H1 (cell line): ENCODE measurements at regions not wholly inside any gene's neighbourhood (a gene's known extent, or its start where the extent isn't known, plus 50 kb on each side); places are given as distances from the start of the nearest gene placed in this dataset.

Source experiments
- BCL11A ChIP-seq, 2 experiments: IDR thresholded peaks; one replicate each; pipeline ENCODE4 v1.6.1; 2011; ENCODE audit warnings: low read depth in 2 of 2, low read length in 2 of 2, mild to moderate bottlenecking in 2 of 2
- FOSL1 ChIP-seq: IDR thresholded peaks from 2 replicates; pipeline ENCODE4 v1.6.1; 2011; ENCODE audit warnings: mild to moderate bottlenecking, low read depth, low read length, moderate library complexity; ENCODE audit not compliant: insufficient read depth
- KDM1A ChIP-seq: fragments of 200-600, 300-600 bp; sonication (generic); IDR thresholded peaks from 2 replicates; pipeline ENCODE4 v1.7.1; 2016; ENCODE audit warnings: mild to moderate bottlenecking, low read length, borderline replicate concordance
- KDM5A ChIP-seq: fragments of 200-600 bp; IDR thresholded peaks from 2 replicates; pipeline ENCODE4 v1.7.1; 2012; ENCODE audit warnings: mild to moderate bottlenecking, low read length, inconsistent platforms, mixed read lengths
- PHF8 ChIP-seq: fragments of 200-600 bp; sonication (generic); conservative IDR thresholded peaks from 2 replicates; pipeline ENCODE4 v1.7.1; 2012; ENCODE audit warnings: low read depth, mild to moderate bottlenecking, inconsistent platforms, low read length, moderate library complexity
- POU5F1 ChIP-seq: IDR thresholded peaks from 2 replicates; pipeline ENCODE4 v1.6.1; 2011; ENCODE audit warnings: low read depth, mild to moderate bottlenecking, low read length, moderate library complexity
- RBBP5 ChIP-seq: IDR thresholded peaks from 2 replicates; pipeline ENCODE4 v1.7.1; 2012; ENCODE audit warnings: low read depth, mild to moderate bottlenecking, inconsistent platforms, low read length, moderate library complexity, borderline replicate concordance
- RNF2 ChIP-seq: fragments of 200-900, 300-1000 bp; sonication (generic); IDR thresholded peaks from 2 replicates; pipeline ENCODE4 v1.7.1; 2016; ENCODE audit warnings: borderline replicate concordance, low read depth, mild to moderate bottlenecking, antibody characterized with exemption, low read length; ENCODE audit not compliant: poor library complexity, severe bottlenecking; ENCODE audit errors: missing control alignments
- SIN3A ChIP-seq, 2 experiments: IDR thresholded peaks in 1 of 2; conservative IDR thresholded peaks in 1 of 2; 2 replicates each; pipeline ENCODE4 v1.6.1; 2011 to 2012; ENCODE audit warnings: low read length in 2 of 2, improper control_type of control experiment in 1 of 2, low read depth in 1 of 2, mild to moderate bottlenecking in 1 of 2
- SIX5 ChIP-seq: IDR thresholded peaks from 2 replicates; pipeline ENCODE4 v1.6.1; 2011; ENCODE audit warnings: mild to moderate bottlenecking, low read depth, low read length
- SP1 ChIP-seq: IDR thresholded peaks from 2 replicates; pipeline ENCODE4 v1.6.1; 2011; ENCODE audit warnings: low read depth, low read length
- SP4 ChIP-seq: IDR thresholded peaks from 2 replicates; pipeline ENCODE4 v1.6.1; 2012; ENCODE audit warnings: low read length, inconsistent platforms
- SUZ12 ChIP-seq: fragments of 200-600 bp; sonication (generic); IDR thresholded peaks from 2 replicates; pipeline ENCODE4 v1.6.1; 2012; ENCODE audit warnings: mild to moderate bottlenecking, inconsistent platforms, low read length, moderate library complexity, mixed read lengths
- TAF1 ChIP-seq: IDR thresholded peaks from 2 replicates; pipeline ENCODE4 v1.6.1; 2011; ENCODE audit warnings: mild to moderate bottlenecking, low read depth, low read length
- TAF7 ChIP-seq: optimal IDR thresholded peaks from 2 replicates; pipeline ENCODE3; 2011; ENCODE audit warnings: low read depth, mild to moderate bottlenecking, inconsistent platforms, low read length, moderate library complexity, borderline replicate concordance
- TF ChIP-seq, protein P1 (sequence below), 3 experiments: IDR thresholded peaks; 1 replicate in 2 of 3; 2 replicates in 1 of 3; pipeline versions ENCODE4 v1.5.1 to v1.6.1; 2011; ENCODE audit warnings: low read length in 3 of 3, mild to moderate bottlenecking in 3 of 3, inconsistent platforms in 2 of 3, low read depth in 1 of 3, moderate library complexity in 1 of 3; ENCODE audit not compliant: insufficient read depth in 1 of 3; ENCODE audit errors: control extremely low read depth in 1 of 3
- TF ChIP-seq, protein P2 (sequence below): IDR thresholded peaks from 2 replicates; pipeline ENCODE4 v1.6.1; 2012; ENCODE audit warnings: low read length, inconsistent platforms
- TF ChIP-seq, protein P3 (sequence below): IDR thresholded peaks from 2 replicates; pipeline ENCODE4 v1.6.1; 2011; ENCODE audit warnings: low read length, improper control_type of control experiment

DNA sequence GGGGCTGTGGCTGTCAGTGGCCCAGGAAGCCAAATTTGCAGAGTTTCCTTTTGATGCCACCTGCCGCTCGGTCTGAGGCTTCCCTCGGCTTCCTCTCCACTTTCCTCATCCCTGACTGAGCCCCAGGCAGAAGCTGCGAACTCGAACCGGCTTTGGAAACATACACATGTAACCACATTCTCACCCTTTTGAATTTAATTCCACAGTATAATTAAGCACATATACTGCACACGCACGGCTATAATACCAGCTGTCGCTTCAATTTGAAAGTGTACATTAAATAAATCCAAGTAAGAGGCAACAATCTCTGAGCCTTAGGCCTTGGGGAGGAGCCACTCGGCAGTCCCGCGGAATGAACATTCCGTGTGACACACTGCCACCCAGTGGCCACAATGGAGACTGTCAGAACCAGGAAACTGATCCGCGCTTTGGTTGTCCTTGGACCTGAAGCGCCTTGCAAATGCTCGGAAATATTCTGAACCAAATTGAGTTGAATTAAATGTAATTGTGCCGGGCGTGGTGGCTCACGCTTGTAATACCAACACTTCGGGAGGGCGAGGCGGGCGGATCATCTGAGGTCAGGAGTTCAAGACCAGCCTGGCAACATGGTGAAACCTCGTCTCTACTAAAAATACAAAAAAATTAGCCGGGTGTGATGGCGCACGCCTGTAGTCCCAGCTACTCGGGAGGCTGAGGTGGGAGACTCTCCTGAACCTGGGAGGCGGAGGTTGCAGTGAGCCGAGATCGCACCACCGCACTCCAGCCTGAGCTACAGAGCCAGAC lies 117.9 kb upstream of the TMPO start (continued):
- TF ChIP-seq, protein P1, sequence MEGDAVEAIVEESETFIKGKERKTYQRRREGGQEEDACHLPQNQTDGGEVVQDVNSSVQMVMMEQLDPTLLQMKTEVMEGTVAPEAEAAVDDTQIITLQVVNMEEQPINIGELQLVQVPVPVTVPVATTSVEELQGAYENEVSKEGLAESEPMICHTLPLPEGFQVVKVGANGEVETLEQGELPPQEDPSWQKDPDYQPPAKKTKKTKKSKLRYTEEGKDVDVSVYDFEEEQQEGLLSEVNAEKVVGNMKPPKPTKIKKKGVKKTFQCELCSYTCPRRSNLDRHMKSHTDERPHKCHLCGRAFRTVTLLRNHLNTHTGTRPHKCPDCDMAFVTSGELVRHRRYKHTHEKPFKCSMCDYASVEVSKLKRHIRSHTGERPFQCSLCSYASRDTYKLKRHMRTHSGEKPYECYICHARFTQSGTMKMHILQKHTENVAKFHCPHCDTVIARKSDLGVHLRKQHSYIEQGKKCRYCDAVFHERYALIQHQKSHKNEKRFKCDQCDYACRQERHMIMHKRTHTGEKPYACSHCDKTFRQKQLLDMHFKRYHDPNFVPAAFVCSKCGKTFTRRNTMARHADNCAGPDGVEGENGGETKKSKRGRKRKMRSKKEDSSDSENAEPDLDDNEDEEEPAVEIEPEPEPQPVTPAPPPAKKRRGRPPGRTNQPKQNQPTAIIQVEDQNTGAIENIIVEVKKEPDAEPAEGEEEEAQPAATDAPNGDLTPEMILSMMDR (IDR thresholded peaks at IDR 0.05; ENCODE audit: control extremely low read depth in 1 of 3, insufficient read depth in 1 of 3, low read depth in 1 of 3, low read length in 3 of 3): peak; percentile 85 to 88 (median 86)
- TF ChIP-seq POU5F1 (no peak), KDM1A (0 out of 2 replicates have a peak, but pooled peaks have one; percentile 2), FOSL1 (no peak), SIX5 (no peak), TAF7 (no peak), SUZ12 (no peak), SP4 (peak; percentile 43; the same call in 1 of the 2 replicates), RNF2 (no peak), BCL11A (IDR thresholded peaks at IDR 0.05; ENCODE audit: low read depth in 2 of 2, low read length in 2 of 2) (no peak), KDM5A (no peak), SP1 (no peak), RBBP5 (no peak), SIN3A (conservative IDR thresholded peaks at IDR 0.05 in 1 of 2, IDR thresholded peaks at IDR 0.05 in 1 of 2; ENCODE audit: low read depth in 1 of 2, low read length in 2 of 2) (0 out of 4 replicates have a peak, but pooled peaks of 1 of the 2 experiments have one; percentile 34), TAF1 (no peak), PHF8 (no peak)
- TF ChIP-seq, protein P2, sequence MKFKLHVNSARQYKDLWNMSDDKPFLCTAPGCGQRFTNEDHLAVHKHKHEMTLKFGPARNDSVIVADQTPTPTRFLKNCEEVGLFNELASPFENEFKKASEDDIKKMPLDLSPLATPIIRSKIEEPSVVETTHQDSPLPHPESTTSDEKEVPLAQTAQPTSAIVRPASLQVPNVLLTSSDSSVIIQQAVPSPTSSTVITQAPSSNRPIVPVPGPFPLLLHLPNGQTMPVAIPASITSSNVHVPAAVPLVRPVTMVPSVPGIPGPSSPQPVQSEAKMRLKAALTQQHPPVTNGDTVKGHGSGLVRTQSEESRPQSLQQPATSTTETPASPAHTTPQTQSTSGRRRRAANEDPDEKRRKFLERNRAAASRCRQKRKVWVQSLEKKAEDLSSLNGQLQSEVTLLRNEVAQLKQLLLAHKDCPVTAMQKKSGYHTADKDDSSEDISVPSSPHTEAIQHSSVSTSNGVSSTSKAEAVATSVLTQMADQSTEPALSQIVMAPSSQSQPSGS: no peak
- TF ChIP-seq, protein P3, sequence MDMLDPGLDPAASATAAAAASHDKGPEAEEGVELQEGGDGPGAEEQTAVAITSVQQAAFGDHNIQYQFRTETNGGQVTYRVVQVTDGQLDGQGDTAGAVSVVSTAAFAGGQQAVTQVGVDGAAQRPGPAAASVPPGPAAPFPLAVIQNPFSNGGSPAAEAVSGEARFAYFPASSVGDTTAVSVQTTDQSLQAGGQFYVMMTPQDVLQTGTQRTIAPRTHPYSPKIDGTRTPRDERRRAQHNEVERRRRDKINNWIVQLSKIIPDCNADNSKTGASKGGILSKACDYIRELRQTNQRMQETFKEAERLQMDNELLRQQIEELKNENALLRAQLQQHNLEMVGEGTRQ: no peak
